ENCODE measurements at regions not wholly inside any gene's neighbourhood (a gene's known extent, or its start where the extent isn't known, plus 50 kb on each side); places are given as distances from the start of the nearest gene placed in this dataset.

DNA sequence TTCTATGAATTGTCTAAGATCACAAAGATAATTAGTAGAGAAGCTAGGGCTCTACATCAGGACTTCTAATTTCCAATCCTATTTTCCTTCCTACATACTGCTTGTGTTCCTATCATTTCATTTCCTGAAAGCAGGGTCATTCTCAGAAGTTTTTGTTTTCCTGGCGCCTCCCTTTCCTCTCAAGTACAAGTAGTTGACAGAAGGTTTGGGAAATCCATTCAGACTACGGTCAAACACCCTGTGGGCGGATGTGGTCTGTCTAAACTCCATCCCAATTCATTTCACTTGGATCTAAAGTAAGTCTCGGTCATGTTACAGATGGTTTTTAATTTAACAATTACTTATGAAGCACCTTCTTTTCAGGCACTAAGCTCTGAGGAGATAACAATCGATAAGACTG is 221.4 kb downstream of the MTERF1 start:
- no peaks in the 10 kb centered on the region for H3K27me3 Mint-ChIP-seq (ENCODE audit: low read depth in 2 of 2)
- H3K27ac ChIP-seq (ENCODE audit: low read length), result no peak overlapping the region
- H3K36me3 ChIP-seq (ENCODE audit: control insufficient read depth, insufficient read depth, low read length), result no peaks in the 10 kb centered on the region
- intact Hi-C loops (cut with micrococcal nuclease), result no loop called here
- peaks cover 10% of the 10 kb centered on the region for H3K36me3 Mint-ChIP-seq
- no peak for DNase-seq
- TF ChIP-seq, protein P1, sequence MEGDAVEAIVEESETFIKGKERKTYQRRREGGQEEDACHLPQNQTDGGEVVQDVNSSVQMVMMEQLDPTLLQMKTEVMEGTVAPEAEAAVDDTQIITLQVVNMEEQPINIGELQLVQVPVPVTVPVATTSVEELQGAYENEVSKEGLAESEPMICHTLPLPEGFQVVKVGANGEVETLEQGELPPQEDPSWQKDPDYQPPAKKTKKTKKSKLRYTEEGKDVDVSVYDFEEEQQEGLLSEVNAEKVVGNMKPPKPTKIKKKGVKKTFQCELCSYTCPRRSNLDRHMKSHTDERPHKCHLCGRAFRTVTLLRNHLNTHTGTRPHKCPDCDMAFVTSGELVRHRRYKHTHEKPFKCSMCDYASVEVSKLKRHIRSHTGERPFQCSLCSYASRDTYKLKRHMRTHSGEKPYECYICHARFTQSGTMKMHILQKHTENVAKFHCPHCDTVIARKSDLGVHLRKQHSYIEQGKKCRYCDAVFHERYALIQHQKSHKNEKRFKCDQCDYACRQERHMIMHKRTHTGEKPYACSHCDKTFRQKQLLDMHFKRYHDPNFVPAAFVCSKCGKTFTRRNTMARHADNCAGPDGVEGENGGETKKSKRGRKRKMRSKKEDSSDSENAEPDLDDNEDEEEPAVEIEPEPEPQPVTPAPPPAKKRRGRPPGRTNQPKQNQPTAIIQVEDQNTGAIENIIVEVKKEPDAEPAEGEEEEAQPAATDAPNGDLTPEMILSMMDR (IDR thresholded peaks at IDR 0.05), result no peak
- 86% methylated on average over 5 of the region's 5 CpGs for WGBS (ENCODE audit: insufficient coverage)
- no peaks in the 10 kb centered on the region for H3K4me1 ChIP-seq (ENCODE audit: control insufficient read depth, insufficient read depth, low read length)
- no peak for ATAC-seq
- H3K4me3 ChIP-seq (ENCODE audit: low read length), result no peak overlapping the region
- no peak overlapping the region for H3K27ac Mint-ChIP-seq
- no peaks in the 10 kb centered on the region for H3K9me3 ChIP-seq (ENCODE audit: control insufficient read depth, insufficient read depth, low read length)
- no peak overlapping the region for H3K4me3 Mint-ChIP-seq
- H3K27me3 ChIP-seq (ENCODE audit: control insufficient read depth, insufficient read depth, low read length), result no peaks in the 10 kb centered on the region
- H3K9me3 Mint-ChIP-seq, result peaks cover 7 to 11% of the 10 kb centered on the region in 2 donors
- H3K4me1 Mint-ChIP-seq, result no peaks in the 10 kb centered on the region

DNA sequence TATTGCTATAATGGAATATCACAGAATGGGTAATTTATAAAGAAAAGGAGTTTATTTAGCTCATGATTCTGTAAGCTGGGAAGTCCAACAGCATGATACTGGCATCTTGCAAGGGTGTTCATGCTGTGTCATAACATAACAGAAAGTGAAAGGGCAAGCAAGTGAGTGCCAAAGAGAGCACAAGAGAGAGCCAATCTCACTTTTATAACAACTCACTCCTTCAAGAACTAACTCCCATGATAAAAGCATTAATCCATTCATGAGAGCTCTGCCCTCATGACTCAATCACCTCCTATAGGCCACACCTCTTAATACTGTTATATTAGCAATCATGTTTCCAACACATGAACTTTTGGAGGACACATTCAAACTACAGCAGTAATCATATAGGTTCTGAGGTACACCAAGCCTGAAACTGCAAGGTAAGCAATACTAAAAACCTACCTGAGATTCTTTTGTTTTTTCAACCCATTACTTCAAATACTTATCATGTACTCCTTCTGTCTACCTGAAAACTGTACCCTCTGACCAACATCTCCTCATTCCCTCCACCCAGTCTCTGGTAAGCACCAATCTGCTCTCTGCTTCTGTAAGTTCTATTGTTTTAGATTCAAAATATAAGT is 219.7 kb downstream of the MTERF1 start:
- ATAC-seq (no peak), DNase-seq (no peak)
- Histone ChIP-seq H3K27me3 (ENCODE audit: control insufficient read depth, insufficient read depth, low read length) (no peaks in the 10 kb centered on the region), H3K36me3 (ENCODE audit: control insufficient read depth, insufficient read depth, low read length) (no peaks in the 10 kb centered on the region), H3K4me3 (ENCODE audit: low read length) (no peak overlapping the region), H3K27ac (ENCODE audit: low read length) (no peak overlapping the region), H3K9me3 (ENCODE audit: control insufficient read depth, insufficient read depth, low read length) (no peaks in the 10 kb centered on the region), H3K4me1 (ENCODE audit: control insufficient read depth, insufficient read depth, low read length) (no peaks in the 10 kb centered on the region)
- H3K36me3 Mint-ChIP-seq, result peaks cover 10% of the 10 kb centered on the region
- H3K4me3 Mint-ChIP-seq, result no peak overlapping the region
- no peaks in the 10 kb centered on the region for H3K4me1 Mint-ChIP-seq
- TF ChIP-seq, protein P1 (IDR thresholded peaks at IDR 0.05), result no peak
- intact Hi-C loops (cut with micrococcal nuclease), result no loop called here
- no peak overlapping the region for H3K27ac Mint-ChIP-seq
- H3K9me3 Mint-ChIP-seq, result peaks cover 7 to 11% of the 10 kb centered on the region in 2 donors
- no peaks in the 10 kb centered on the region for H3K27me3 Mint-ChIP-seq (ENCODE audit: low read depth in 2 of 2)

DNA sequence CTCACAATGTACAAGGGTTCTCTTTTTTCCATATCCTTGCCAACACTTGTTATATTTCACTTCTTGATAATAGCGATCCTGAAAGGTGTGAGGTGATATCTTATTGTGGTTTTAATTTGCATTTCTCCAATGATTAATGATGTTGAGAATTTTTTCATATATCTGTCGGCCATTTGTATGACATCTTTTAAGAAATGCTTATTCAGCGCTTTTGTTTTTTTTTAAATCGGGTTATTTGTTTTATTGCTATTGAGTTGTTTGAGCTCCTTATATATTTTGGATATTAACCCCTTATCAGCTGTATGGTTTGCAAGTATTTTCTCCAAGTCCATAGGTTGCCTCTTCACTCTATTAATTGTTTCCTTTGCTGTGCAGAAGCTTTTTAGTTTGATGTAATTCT is 218.8 kb downstream of the MTERF1 start:
- Mint-ChIP-seq H3K36me3 (peaks cover 10% of the 10 kb centered on the region), H3K4me1 (no peaks in the 10 kb centered on the region), H3K27ac (no peak overlapping the region), H3K4me3 (no peak overlapping the region), H3K9me3 (peaks cover 9 to 11% of the 10 kb centered on the region in 2 donors), H3K27me3 (ENCODE audit: low read depth in 2 of 2) (no peaks in the 10 kb centered on the region)
- Histone ChIP-seq H3K27me3 (ENCODE audit: control insufficient read depth, insufficient read depth, low read length) (no peaks in the 10 kb centered on the region), H3K27ac (ENCODE audit: low read length) (no peak overlapping the region), H3K4me3 (ENCODE audit: low read length) (no peak overlapping the region), H3K4me1 (ENCODE audit: control insufficient read depth, insufficient read depth, low read length) (no peaks in the 10 kb centered on the region), H3K36me3 (ENCODE audit: control insufficient read depth, insufficient read depth, low read length) (no peaks in the 10 kb centered on the region), H3K9me3 (ENCODE audit: control insufficient read depth, insufficient read depth, low read length) (no peaks in the 10 kb centered on the region)
- intact Hi-C loops (cut with micrococcal nuclease), result no loop called here
- DNase-seq, result no peak
- no peak for ATAC-seq
- TF ChIP-seq, protein P1 (IDR thresholded peaks at IDR 0.05), result no peak
- WGBS (ENCODE audit: insufficient coverage), result no CpG with 5 or more reads among the region's 4 CpGs

DNA sequence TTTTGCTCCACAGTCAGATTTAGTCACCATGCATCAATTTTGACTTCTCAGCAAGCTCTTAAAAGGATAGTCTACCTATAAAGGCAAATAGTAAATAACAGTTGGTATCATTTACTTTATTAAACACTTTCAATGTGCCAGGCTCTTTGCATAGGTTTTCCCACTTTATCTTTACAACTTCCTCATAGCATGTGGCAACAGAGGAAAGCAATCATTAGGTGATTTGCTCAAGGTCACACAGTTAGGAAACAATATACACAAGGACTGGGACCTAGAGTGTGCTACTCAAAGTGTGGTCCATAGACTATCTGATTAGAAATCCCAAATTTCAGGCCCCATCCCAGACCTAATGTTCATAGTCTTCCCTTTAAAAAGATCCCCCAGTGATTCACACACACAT is 212.3 kb downstream of the MTERF1 start:
- Histone ChIP-seq H3K4me1 (ENCODE audit: control insufficient read depth, insufficient read depth, low read length) (no peaks in the 10 kb centered on the region), H3K9me3 (ENCODE audit: control insufficient read depth, insufficient read depth, low read length) (peaks cover 3% of the 10 kb centered on the region), H3K27ac (ENCODE audit: low read length) (no peak overlapping the region), H3K36me3 (ENCODE audit: control insufficient read depth, insufficient read depth, low read length) (no peaks in the 10 kb centered on the region), H3K27me3 (ENCODE audit: control insufficient read depth, insufficient read depth, low read length) (no peaks in the 10 kb centered on the region), H3K4me3 (ENCODE audit: low read length) (no peak overlapping the region)
- H3K4me3 Mint-ChIP-seq, result no peak overlapping the region
- ATAC-seq (no peak), DNase-seq (no peak)
- H3K27ac Mint-ChIP-seq, result no peak overlapping the region
- TF ChIP-seq, protein P1 (IDR thresholded peaks at IDR 0.05), result no peak
- H3K9me3 Mint-ChIP-seq, result peaks cover 7 to 11% of the 10 kb centered on the region in 2 donors
- peaks cover 6% of the 10 kb centered on the region for H3K36me3 Mint-ChIP-seq
- intact Hi-C loops (cut with micrococcal nuclease), result no loop called here
- no peaks in the 10 kb centered on the region for H3K27me3 Mint-ChIP-seq (ENCODE audit: low read depth in 2 of 2)
- H3K4me1 Mint-ChIP-seq, result no peaks in the 10 kb centered on the region

All from natural killer cell (primary cell).